Liver (tissue), 3 donors: ENCODE measurements at regions not wholly inside any gene's neighbourhood (a gene's known extent, or its start where the extent isn't known, plus 50 kb on each side); places are given as distances from the start of the nearest gene placed in this dataset.

Experiments used
- ATF3 ChIP-seq: IDR thresholded peaks from 2 replicates; pipeline ENCODE4 v1.6.1; 2016; ENCODE audit warnings: antibody characterized with exemption
- CTCF ChIP-seq: fragments of 150-350 bp; IDR thresholded peaks from 2 replicates; pipeline ENCODE4 v1.5.1; 2017; ENCODE audit warnings: improper control_type of control experiment, low read depth, low read length; ENCODE audit not compliant: missing input control
- EGR1 ChIP-seq, 2 donors: IDR thresholded peaks; 2 replicates each; pipeline ENCODE4 v1.6.1; 2016 to 2018; ENCODE audit warnings: antibody characterized with exemption in 2 of 2, low read depth in 2 of 2
- FOXA1 ChIP-seq: IDR thresholded peaks from 2 replicates; pipeline ENCODE4 v1.6.1; 2016; ENCODE audit warnings: antibody characterized with exemption
- GABPA ChIP-seq, 2 donors: IDR thresholded peaks in 1 of 2; conservative IDR thresholded peaks in 1 of 2; 2 replicates each; pipeline ENCODE4 v1.6.1; 2016; ENCODE audit warnings: antibody characterized with exemption in 2 of 2, mild to moderate bottlenecking in 1 of 2, moderate library complexity in 1 of 2
- JUND ChIP-seq, 2 donors: IDR thresholded peaks; 2 replicates each; pipeline ENCODE4 v1.6.1; 2016; ENCODE audit warnings: antibody characterized with exemption in 2 of 2
- MAX ChIP-seq: IDR thresholded peaks from 2 replicates; pipeline ENCODE4 v1.6.1; 2016; ENCODE audit warnings: antibody characterized with exemption
- NR2F2 ChIP-seq: IDR thresholded peaks from 2 replicates; pipeline ENCODE4 v1.6.1; 2016; ENCODE audit warnings: antibody characterized with exemption
- RAD21 ChIP-seq, 2 donors: IDR thresholded peaks; 2 replicates each; pipeline ENCODE4 v1.6.1; 2016; ENCODE audit warnings: antibody characterized with exemption in 2 of 2, mild to moderate bottlenecking in 2 of 2
- RXRA ChIP-seq, 2 donors: IDR thresholded peaks; 2 replicates each; pipeline ENCODE4 v1.6.1; 2017 to 2018; ENCODE audit warnings: antibody characterized with exemption in 2 of 2, mild to moderate bottlenecking in 1 of 2
- YY1 ChIP-seq: IDR thresholded peaks from 2 replicates; pipeline ENCODE4 v1.6.1; 2016; ENCODE audit warnings: antibody characterized with exemption, mild to moderate bottlenecking
- donor health status: healthy.
- donor health status: healthy.

GRCh38 chr11:128151780-128152179 is 435.6 kb downstream of the ETS1 start:
- TF ChIP-seq EGR1 (IDR thresholded peaks at IDR 0.05; ENCODE audit: low read depth in 2 of 2) (no peak), CTCF (no peak), YY1 (no peak), JUND (IDR thresholded peaks at IDR 0.05) (no peak), RAD21 (IDR thresholded peaks at IDR 0.05) (no peak), ATF3 (no peak), MAX (no peak), GABPA (IDR thresholded peaks at IDR 0.05 in 1 of 2, conservative IDR thresholded peaks at IDR 0.05 in 1 of 2) (no peak), RXRA (IDR thresholded peaks at IDR 0.05) (no peak), NR2F2 (no peak), FOXA1 (no peak)
